Loucy (cell line): ENCODE measurements at regions not wholly inside any gene's neighbourhood (a gene's known extent, or its start where the extent isn't known, plus 50 kb on each side); places are given as distances from the start of the nearest gene placed in this dataset.

Source experiments
- H2AFZ ChIP-seq: fragments of 200-600 bp; sonication (generic); 2 replicates; pipeline ENCODE4 v1.6.0; 2016; ENCODE audit warnings: antibody characterized with exemption, mild to moderate bottlenecking, low read length, moderate library complexity
- H3F3A ChIP-seq: fragments of 200-600 bp; 2 replicates; pipeline ENCODE4 v1.6.0; 2016; ENCODE audit warnings: antibody characterized with exemption, low read depth, mild to moderate bottlenecking
- H3K27me3 ChIP-seq: fragments of 200-600 bp; sonication (generic); 2 replicates; pipeline ENCODE4 v1.6.1; 2014; ENCODE audit warnings: low read length, mild to moderate bottlenecking; ENCODE audit not compliant: insufficient read depth, poor library complexity, severe bottlenecking
- H3K36me3 ChIP-seq: fragments of 200-600 bp; sonication (generic); 2 replicates; pipeline ENCODE4 v1.6.1; 2016; ENCODE audit warnings: low read length; ENCODE audit not compliant: insufficient read depth
- H3K4me1 ChIP-seq: fragments of 200-600 bp; sonication (generic); 2 replicates; pipeline ENCODE4 v1.5.1; 2014; ENCODE audit warnings: low read length, mild to moderate bottlenecking; ENCODE audit not compliant: insufficient read depth, poor library complexity, severe bottlenecking
- H3K4me2 ChIP-seq: fragments of 200-600 bp; sonication (generic); 2 replicates; pipeline ENCODE4 v1.6.0; 2014; ENCODE audit warnings: antibody characterized with exemption, low read length, low read depth, mild to moderate bottlenecking; ENCODE audit not compliant: poor library complexity, severe bottlenecking
- H3K4me3 ChIP-seq: fragments of 200-600 bp; sonication (generic); 2 replicates; pipeline ENCODE4 v1.5.1; 2014; ENCODE audit warnings: low read length, mild to moderate bottlenecking, mixed read lengths; ENCODE audit not compliant: poor library complexity, severe bottlenecking
- H3K79me2 ChIP-seq: fragments of 200-600 bp; sonication (generic); 2 replicates; pipeline ENCODE4 v1.6.1; 2014; ENCODE audit warnings: low read length; ENCODE audit not compliant: insufficient read depth
- H3K9ac ChIP-seq: fragments of 200-600 bp; sonication (generic); 2 replicates; pipeline ENCODE4 v1.6.0; 2014; ENCODE audit warnings: mild to moderate bottlenecking, low read depth, low read length, moderate library complexity; ENCODE audit not compliant: poor library complexity, severe bottlenecking
- H3K9me2 ChIP-seq: fragments of 200-600 bp; sonication (generic); replicated peaks from 2 replicates; pipeline ENCODE4 v1.6.1; 2016; ENCODE audit warnings: low read depth, low read length, mixed read lengths
- H3K9me3 ChIP-seq: fragments of 200-600 bp; sonication (generic); 2 replicates; pipeline ENCODE4 v1.6.1; 2014; ENCODE audit warnings: mild to moderate bottlenecking, antibody characterized with exemption, low read length, low read depth; ENCODE audit not compliant: insufficient read depth
- H4K20me1 ChIP-seq: fragments of 200-600 bp; sonication (generic); 2 replicates; pipeline ENCODE4 v1.6.0; 2014; ENCODE audit warnings: antibody characterized with exemption, low read length, mild to moderate bottlenecking; ENCODE audit not compliant: insufficient read depth, poor library complexity, severe bottlenecking
- EZH2phosphoT487 ChIP-seq: fragments of 200-600 bp; IDR thresholded peaks from 2 replicates; pipeline ENCODE4 v1.6.1; 2018; ENCODE audit warnings: antibody characterized with exemption, mild to moderate bottlenecking, moderate library complexity, borderline replicate concordance
- TF ChIP-seq, protein P1 (sequence below): fragments of 200-600 bp; sonication (generic); conservative IDR thresholded peaks from 2 replicates; pipeline ENCODE4 v1.5.1; 2014; ENCODE audit warnings: mild to moderate bottlenecking, antibody characterized with exemption, low read length

DNA sequence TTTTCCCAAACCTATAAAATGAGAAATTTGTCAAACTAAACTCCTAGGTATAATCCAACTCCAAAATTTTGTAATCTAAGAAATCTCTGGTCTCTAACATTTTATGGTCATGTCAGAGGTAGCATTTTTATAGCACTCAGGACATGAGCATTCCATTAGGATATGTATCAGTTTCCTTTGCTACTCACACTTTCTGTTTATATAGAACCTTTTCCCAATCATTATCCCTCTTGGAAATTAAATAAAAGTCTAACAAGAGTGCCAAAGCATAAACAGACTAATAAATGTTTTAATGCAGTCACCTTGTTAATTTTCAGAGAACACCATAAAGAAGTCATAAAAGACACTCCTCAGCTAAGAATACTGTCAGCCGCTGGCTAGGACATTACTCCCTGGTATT, 300.0 kb upstream of the CWC22 start:
- Histone ChIP-seq H3K4me2 (no peak overlapping the region), H3K4me1 (no peaks in the 10 kb centered on the region)

DNA sequence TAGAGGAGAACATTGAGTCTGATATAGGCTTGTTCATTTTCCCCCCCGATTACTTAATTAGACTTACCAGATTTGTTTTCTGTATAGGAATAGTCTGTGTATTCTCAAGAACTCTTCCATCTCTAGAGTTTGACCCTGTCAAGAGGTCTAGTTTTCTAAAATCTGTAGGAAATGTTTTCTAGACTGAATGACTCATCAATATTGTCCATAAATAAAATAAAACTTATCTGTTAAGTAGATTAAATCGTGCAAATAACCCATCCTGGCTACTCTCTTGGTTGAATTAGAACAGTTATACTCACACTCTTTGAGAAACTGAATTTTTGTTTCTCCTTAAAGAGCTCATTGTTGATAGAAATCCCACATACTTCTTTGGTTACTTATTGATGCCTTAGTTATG, 299.2 kb upstream of the CWC22 start:
- Histone ChIP-seq H3K9me3 (no peaks in the 10 kb centered on the region), H3K9ac (no peak overlapping the region), H3K9me2 (no peaks in the 10 kb centered on the region), H3K4me2 (no peak overlapping the region), H2AFZ (no peak overlapping the region), H3K27me3 (no peaks in the 10 kb centered on the region), H3K4me1 (no peaks in the 10 kb centered on the region), H3F3A (no peaks in the 10 kb centered on the region), H3K36me3 (no peaks in the 10 kb centered on the region), H3K79me2 (no peaks in the 10 kb centered on the region), H4K20me1 (no peaks in the 10 kb centered on the region), H3K4me3 (no peak overlapping the region)
- TF ChIP-seq, protein P1, sequence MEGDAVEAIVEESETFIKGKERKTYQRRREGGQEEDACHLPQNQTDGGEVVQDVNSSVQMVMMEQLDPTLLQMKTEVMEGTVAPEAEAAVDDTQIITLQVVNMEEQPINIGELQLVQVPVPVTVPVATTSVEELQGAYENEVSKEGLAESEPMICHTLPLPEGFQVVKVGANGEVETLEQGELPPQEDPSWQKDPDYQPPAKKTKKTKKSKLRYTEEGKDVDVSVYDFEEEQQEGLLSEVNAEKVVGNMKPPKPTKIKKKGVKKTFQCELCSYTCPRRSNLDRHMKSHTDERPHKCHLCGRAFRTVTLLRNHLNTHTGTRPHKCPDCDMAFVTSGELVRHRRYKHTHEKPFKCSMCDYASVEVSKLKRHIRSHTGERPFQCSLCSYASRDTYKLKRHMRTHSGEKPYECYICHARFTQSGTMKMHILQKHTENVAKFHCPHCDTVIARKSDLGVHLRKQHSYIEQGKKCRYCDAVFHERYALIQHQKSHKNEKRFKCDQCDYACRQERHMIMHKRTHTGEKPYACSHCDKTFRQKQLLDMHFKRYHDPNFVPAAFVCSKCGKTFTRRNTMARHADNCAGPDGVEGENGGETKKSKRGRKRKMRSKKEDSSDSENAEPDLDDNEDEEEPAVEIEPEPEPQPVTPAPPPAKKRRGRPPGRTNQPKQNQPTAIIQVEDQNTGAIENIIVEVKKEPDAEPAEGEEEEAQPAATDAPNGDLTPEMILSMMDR = no peak
- TF ChIP-seq EZH2phosphoT487 = no peak

More for the DNA sequence above, 300.0 kb upstream of the CWC22 start:
- Histone ChIP-seq H3K9me3 (no peaks in the 10 kb centered on the region), H3K79me2 (no peaks in the 10 kb centered on the region), H3K9me2 (no peaks in the 10 kb centered on the region), H2AFZ (no peak overlapping the region), H4K20me1 (no peaks in the 10 kb centered on the region), H3K4me3 (no peak overlapping the region), H3F3A (no peaks in the 10 kb centered on the region), H3K9ac (no peak overlapping the region), H3K27me3 (no peaks in the 10 kb centered on the region), H3K36me3 (no peaks in the 10 kb centered on the region)
- TF ChIP-seq, protein P1 = no peak
- TF ChIP-seq EZH2phosphoT487 = no peak

DNA sequence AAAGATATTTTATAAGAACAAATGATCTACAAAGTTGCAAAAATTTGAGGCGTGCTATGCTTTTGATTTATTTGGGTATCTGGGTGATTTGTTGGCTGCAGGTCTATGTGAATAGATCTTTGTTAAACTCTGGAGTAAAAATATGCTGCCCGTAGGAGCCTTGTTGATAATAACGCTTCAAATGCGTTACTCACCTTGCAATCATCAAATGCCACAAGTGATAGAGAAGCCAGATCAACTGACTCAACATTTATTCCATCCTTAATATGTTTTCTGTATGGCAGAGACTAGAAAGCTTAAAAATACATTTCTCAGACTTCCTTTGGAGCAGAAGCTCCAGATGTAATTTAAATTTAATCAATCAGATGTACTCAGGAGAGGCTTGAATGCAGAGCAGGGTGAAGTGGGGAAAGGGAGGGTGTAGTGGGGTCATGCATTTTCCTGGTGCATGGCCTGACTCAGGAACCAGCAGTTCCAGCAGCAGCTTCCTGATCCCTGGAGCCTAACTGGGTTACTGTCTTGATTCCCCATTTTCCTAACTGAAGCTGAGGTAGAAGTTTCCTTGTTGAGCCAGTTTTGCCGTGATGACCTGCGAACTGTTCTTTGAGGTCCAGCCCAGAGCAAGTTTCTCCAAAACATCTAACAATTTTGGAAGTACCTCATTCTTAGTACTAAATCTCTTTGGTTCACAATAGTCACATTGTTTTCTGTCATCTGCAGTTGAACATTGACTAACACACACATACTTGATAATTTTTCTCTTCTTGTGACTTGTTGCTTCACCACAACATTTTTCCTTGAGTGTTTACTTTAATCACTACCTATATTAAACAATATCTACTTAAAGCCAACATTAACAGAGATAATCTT, 284.7 kb upstream of the CWC22 start:
- Histone ChIP-seq H3K27me3 (no peaks in the 10 kb centered on the region), H3K4me2 (no peak overlapping the region), H2AFZ (no peak overlapping the region), H3K36me3 (no peaks in the 10 kb centered on the region), H3K79me2 (no peaks in the 10 kb centered on the region), H3K9me3 (no peaks in the 10 kb centered on the region), H3K4me3 (no peak overlapping the region), H3K4me1 (no peaks in the 10 kb centered on the region), H3F3A (no peaks in the 10 kb centered on the region), H3K9me2 (0 out of 2 replicates have a peak, but pooled peaks cover 4% of the 10 kb centered on the region), H4K20me1 (no peaks in the 10 kb centered on the region), H3K9ac (no peak overlapping the region)
- no peak for TF ChIP-seq EZH2phosphoT487
- TF ChIP-seq, protein P1 = no peak
